ENCODE measurements at regions not wholly inside any gene's neighbourhood (a gene's known extent, or its start where the extent isn't known, plus 50 kb on each side); places are given as distances from the start of the nearest gene placed in this dataset.

- TF ChIP-seq EZH2 (IDR thresholded peaks at IDR 0.05; ENCODE audit: borderline replicate concordance, low read depth, low read length, severe bottlenecking) (no peak), POLR2AphosphoS5 (IDR thresholded peaks at IDR 0.05; ENCODE audit: insufficient read depth, low read depth, low read length) (no peak), MAX (IDR thresholded peaks at IDR 0.05; ENCODE audit: insufficient read depth, insufficient read length) (no peak), POLR2A (IDR thresholded peaks at IDR 0.05; ENCODE audit: low read depth, low read length) (no peak)
- TF ChIP-seq, protein P1, sequence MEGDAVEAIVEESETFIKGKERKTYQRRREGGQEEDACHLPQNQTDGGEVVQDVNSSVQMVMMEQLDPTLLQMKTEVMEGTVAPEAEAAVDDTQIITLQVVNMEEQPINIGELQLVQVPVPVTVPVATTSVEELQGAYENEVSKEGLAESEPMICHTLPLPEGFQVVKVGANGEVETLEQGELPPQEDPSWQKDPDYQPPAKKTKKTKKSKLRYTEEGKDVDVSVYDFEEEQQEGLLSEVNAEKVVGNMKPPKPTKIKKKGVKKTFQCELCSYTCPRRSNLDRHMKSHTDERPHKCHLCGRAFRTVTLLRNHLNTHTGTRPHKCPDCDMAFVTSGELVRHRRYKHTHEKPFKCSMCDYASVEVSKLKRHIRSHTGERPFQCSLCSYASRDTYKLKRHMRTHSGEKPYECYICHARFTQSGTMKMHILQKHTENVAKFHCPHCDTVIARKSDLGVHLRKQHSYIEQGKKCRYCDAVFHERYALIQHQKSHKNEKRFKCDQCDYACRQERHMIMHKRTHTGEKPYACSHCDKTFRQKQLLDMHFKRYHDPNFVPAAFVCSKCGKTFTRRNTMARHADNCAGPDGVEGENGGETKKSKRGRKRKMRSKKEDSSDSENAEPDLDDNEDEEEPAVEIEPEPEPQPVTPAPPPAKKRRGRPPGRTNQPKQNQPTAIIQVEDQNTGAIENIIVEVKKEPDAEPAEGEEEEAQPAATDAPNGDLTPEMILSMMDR (IDR thresholded peaks at IDR 0.05; ENCODE audit: extremely low read depth in 1 of 2, insufficient read depth in 1 of 2, low read depth in 1 of 2, low read length in 2 of 2) = no peak
These were observed 140.8 kb upstream of the SPATS2L start for GRCh38 chr2:200165687-200166086.

All from endothelial cell of umbilical vein (primary cell).